HepG2 (cell line): ENCODE measurements at regions not wholly inside any gene's neighbourhood (a gene's known extent, or its start where the extent isn't known, plus 50 kb on each side); places are given as distances from the start of the nearest gene placed in this dataset.

Experiments used
- MAFF ChIP-seq: IDR thresholded peaks from 2 replicates; pipeline ENCODE4 v1.6.1; 2011; ENCODE audit warnings: low read depth, low read length, improper control_type of control experiment
- TF ChIP-seq, protein P1 (sequence below): sonication (generic); formaldehyde crosslinking; IDR thresholded peaks from 2 replicates; pipeline ENCODE4 v1.4.0; 2020; ENCODE audit warnings: mild to moderate bottlenecking, missing genetic modification reagents
- TF ChIP-seq, protein P2 (sequence below): sonication (generic); formaldehyde crosslinking; conservative IDR thresholded peaks from 2 replicates; pipeline ENCODE4 v1.4.0; 2020; ENCODE audit warnings: missing genetic modification reagents

DNA sequence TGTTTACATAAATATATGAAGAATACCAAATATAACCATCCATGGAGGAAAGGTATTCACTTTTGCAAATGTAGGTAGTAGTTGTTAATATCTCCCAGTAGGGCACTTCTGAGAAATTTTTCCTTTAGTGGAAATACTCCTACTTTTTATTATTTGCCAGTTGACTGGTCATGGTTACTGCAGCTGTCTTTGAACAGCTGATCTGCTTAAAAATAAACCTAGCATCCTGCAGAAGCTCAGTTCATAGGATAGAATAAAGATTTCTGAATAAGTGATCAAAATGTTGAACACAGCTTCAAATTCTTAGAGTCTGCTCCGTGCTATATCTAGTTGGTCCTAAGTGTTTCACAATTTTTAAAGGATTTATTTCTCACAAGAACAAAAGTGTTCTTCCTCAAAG, 270.7 kb upstream of the TRPC7 start:
- no peak for TF ChIP-seq MAFF
- TF ChIP-seq, protein P1, sequence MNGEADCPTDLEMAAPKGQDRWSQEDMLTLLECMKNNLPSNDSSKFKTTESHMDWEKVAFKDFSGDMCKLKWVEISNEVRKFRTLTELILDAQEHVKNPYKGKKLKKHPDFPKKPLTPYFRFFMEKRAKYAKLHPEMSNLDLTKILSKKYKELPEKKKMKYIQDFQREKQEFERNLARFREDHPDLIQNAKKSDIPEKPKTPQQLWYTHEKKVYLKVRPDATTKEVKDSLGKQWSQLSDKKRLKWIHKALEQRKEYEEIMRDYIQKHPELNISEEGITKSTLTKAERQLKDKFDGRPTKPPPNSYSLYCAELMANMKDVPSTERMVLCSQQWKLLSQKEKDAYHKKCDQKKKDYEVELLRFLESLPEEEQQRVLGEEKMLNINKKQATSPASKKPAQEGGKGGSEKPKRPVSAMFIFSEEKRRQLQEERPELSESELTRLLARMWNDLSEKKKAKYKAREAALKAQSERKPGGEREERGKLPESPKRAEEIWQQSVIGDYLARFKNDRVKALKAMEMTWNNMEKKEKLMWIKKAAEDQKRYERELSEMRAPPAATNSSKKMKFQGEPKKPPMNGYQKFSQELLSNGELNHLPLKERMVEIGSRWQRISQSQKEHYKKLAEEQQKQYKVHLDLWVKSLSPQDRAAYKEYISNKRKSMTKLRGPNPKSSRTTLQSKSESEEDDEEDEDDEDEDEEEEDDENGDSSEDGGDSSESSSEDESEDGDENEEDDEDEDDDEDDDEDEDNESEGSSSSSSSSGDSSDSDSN (CRISPR knock-in tag) = no peak
- TF ChIP-seq, protein P2, sequence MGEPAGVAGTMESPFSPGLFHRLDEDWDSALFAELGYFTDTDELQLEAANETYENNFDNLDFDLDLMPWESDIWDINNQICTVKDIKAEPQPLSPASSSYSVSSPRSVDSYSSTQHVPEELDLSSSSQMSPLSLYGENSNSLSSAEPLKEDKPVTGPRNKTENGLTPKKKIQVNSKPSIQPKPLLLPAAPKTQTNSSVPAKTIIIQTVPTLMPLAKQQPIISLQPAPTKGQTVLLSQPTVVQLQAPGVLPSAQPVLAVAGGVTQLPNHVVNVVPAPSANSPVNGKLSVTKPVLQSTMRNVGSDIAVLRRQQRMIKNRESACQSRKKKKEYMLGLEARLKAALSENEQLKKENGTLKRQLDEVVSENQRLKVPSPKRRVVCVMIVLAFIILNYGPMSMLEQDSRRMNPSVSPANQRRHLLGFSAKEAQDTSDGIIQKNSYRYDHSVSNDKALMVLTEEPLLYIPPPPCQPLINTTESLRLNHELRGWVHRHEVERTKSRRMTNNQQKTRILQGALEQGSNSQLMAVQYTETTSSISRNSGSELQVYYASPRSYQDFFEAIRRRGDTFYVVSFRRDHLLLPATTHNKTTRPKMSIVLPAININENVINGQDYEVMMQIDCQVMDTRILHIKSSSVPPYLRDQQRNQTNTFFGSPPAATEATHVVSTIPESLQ = no peak
